ENCODE measurements at regions not wholly inside any gene's neighbourhood (a gene's known extent, or its start where the extent isn't known, plus 50 kb on each side); places are given as distances from the start of the nearest gene placed in this dataset.

- no peak for TF ChIP-seq FOXM1 (IDR thresholded peaks at IDR 0.05; ENCODE audit: borderline replicate concordance)
- TF ChIP-seq BHLHE40 (IDR thresholded peaks at IDR 0.05; ENCODE audit: borderline replicate concordance) = no peak
- no peak for TF ChIP-seq FOXK2 (IDR thresholded peaks at IDR 0.05)
- no peak for TF ChIP-seq NFRKB (IDR thresholded peaks at IDR 0.05)
- TF ChIP-seq CTBP1 (IDR thresholded peaks at IDR 0.05; ENCODE audit: borderline replicate concordance) = no peak
- no peak for TF ChIP-seq ZNF384 (IDR thresholded peaks at IDR 0.05)
- no peak for TF ChIP-seq PKNOX1 (IDR thresholded peaks at IDR 0.05)
Observed at GRCh38 chr12:131443019-131444000, 267.6 kb upstream of the SFSWAP start.
